ENCODE measurements at regions not wholly inside any gene's neighbourhood (a gene's known extent, or its start where the extent isn't known, plus 50 kb on each side); places are given as distances from the start of the nearest gene placed in this dataset.

DNA sequence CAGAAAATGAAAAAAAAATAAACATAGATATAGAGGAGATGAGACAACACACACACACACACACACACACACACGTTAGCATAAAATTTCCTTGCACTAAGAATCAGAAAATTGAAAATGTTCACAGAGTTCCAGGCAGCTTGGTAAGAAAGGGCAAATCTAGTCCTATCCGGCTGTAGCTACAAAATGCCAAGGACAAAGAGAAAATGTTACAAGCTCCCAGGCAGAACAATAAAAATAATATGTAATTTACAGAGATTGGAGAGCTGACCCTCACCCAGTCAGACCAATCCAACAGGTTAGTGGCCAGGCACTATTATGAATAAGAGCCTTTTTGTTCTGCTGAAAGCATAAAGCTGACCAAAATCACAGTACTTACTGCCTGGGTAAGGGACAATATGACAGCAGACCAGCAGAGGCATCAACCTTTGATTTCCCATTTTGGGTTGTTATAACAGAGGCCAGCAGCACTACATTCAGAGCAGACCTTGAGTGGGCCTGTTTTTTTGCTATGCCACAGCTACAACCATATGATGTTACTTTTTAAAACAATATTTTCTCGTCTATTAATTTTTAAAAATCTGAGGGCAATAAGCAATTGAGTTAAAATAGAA lies 892.6 kb downstream of the TAF11L14 start:
- TF ChIP-seq CTCF (IDR thresholded peaks at IDR 0.05; ENCODE audit: insufficient read depth, low read length) (no peak), POLR2AphosphoS5 (IDR thresholded peaks at IDR 0.05; ENCODE audit: low read depth) (no peak), REST (IDR thresholded peaks at IDR 0.05; ENCODE audit: insufficient replicate concordance, low read depth) (no peak), GABPA (IDR thresholded peaks at IDR 0.05; ENCODE audit: low read depth) (no peak), SPI1 (IDR thresholded peaks at IDR 0.05; ENCODE audit: borderline replicate concordance, low read depth) (no peak)

Data from HL-60 (cell line).